Cardiac muscle cell (in vitro differentiated cells and primary cell): ENCODE measurements at regions not wholly inside any gene's neighbourhood (a gene's known extent, or its start where the extent isn't known, plus 50 kb on each side); places are given as distances from the start of the nearest gene placed in this dataset.

Experiments used
- DNase-seq, 2 donors: peaks; one replicate each; pipeline versions ENCODE4 v3.0.0 to v3.0.0-alpha.2; 2010 to 2017; ENCODE audit warnings: low read depth in 1 of 2, low spot score in 1 of 2
- H3K27ac ChIP-seq: fragments of 200-600 bp; sonication (generic); 2 replicates; pipeline ENCODE4 v1.5.1; 2016
- H3K27me3 ChIP-seq: fragments of 200-600 bp; sonication (generic); 2 replicates; pipeline ENCODE4 v1.6.0; 2016; ENCODE audit warnings: control low read depth
- H3K36me3 ChIP-seq: fragments of 200-600 bp; sonication (generic); 2 replicates; pipeline ENCODE4 v1.5.1; 2016; ENCODE audit warnings: control low read depth
- H3K4me1 ChIP-seq: fragments of 200-600 bp; sonication (generic); 2 replicates; pipeline ENCODE4 v1.8.1; 2017; ENCODE audit warnings: low read depth, mild to moderate bottlenecking, mixed run types
- H3K4me3 ChIP-seq: fragments of 200-600 bp; sonication (generic); 2 replicates; pipeline ENCODE4 v1.5.1; 2016; ENCODE audit warnings: mild to moderate bottlenecking
- H3K9me3 ChIP-seq: fragments of 200-600 bp; sonication (generic); 2 replicates; pipeline ENCODE4 v1.5.1; 2017; ENCODE audit warnings: low read depth, mild to moderate bottlenecking, control low read depth
- TF ChIP-seq, protein P1 (sequence below): IDR thresholded peaks from 2 replicates; pipeline ENCODE4 v1.5.1; 2012; ENCODE audit warnings: low read depth, mild to moderate bottlenecking, low read length

DNA sequence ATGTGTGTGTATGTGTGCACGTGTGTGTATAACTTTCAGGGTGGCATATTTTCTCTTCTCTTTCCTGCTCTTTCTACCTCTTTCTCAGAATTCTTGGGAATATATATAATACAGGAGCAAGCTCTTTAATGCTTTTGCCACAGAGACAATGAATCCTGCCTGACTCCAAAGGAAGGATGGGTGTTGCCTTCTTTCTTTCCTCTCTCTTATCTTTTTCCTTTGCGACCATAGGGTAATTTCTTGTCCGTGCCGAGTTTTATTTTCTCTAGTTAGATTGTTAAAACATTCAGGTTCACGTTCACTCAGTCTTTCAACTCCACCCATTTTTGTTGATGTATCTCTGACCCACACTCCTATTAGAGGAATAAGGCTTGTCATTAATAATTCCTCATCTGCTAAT, 129.0 kb upstream of the C1orf21 start:
- TF ChIP-seq, protein P1, sequence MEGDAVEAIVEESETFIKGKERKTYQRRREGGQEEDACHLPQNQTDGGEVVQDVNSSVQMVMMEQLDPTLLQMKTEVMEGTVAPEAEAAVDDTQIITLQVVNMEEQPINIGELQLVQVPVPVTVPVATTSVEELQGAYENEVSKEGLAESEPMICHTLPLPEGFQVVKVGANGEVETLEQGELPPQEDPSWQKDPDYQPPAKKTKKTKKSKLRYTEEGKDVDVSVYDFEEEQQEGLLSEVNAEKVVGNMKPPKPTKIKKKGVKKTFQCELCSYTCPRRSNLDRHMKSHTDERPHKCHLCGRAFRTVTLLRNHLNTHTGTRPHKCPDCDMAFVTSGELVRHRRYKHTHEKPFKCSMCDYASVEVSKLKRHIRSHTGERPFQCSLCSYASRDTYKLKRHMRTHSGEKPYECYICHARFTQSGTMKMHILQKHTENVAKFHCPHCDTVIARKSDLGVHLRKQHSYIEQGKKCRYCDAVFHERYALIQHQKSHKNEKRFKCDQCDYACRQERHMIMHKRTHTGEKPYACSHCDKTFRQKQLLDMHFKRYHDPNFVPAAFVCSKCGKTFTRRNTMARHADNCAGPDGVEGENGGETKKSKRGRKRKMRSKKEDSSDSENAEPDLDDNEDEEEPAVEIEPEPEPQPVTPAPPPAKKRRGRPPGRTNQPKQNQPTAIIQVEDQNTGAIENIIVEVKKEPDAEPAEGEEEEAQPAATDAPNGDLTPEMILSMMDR = no peak
- Histone ChIP-seq H3K4me1 (peaks cover 12% of the 10 kb centered on the region), H3K27ac (no peak overlapping the region), H3K9me3 (no peaks in the 10 kb centered on the region), H3K36me3 (no peaks in the 10 kb centered on the region), H3K27me3 (no peaks in the 10 kb centered on the region), H3K4me3 (no peak overlapping the region)
- DNase-seq = no peak

DNA sequence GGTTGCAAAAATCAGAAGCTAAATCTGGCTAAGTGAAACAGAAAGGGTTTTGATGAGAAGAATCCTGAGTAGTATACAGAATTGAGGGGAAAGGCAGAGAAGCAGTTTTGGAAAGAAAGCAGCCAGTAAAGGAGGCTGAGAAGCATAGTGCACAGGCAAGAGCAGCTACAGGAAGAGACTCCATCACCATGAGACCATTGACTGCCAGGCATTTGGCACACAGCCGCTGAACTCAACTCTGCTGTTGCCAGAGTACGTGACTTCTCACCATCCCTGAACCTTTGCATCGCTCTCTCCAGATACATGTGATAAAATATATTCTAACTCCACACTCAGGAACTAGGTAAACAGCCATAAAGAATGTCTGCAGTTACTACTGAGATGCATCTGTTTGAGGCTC, 128.3 kb upstream of the C1orf21 start:
- H3K27ac ChIP-seq = no peak overlapping the region
- DNase-seq = no peak
- no peaks in the 10 kb centered on the region for H3K36me3 ChIP-seq
- no peak overlapping the region for H3K4me3 ChIP-seq
- no peaks in the 10 kb centered on the region for H3K27me3 ChIP-seq
- TF ChIP-seq, protein P1 = no peak
- no peaks in the 10 kb centered on the region for H3K9me3 ChIP-seq
- peaks cover 12% of the 10 kb centered on the region for H3K4me1 ChIP-seq

DNA sequence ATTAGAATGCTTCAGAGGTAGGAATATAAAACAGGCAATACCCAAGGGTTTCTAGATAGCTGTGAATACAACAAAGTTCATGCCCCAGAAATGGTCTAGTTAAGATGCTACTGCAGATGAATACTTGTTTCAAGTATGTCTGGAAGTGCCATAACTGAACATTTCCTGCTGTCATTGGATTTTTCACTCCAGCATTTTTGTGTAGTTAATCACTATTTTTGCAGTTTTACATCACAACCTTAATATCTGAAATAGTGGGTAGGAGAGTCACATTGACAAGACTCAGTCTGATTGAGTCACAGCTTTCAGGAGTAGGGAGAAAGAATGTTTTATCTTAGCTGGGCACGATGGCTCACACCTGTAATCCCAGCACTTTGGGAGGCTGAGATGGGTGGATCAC, 126.4 kb upstream of the C1orf21 start:
- no peaks in the 10 kb centered on the region for H3K4me1 ChIP-seq
- H3K4me3 ChIP-seq = no peak overlapping the region
- H3K36me3 ChIP-seq = no peaks in the 10 kb centered on the region
- DNase-seq = peak in 1 of 2 donors; percentile 78
- H3K27ac ChIP-seq = no peak overlapping the region
- H3K27me3 ChIP-seq = no peaks in the 10 kb centered on the region
- no peaks in the 10 kb centered on the region for H3K9me3 ChIP-seq
- TF ChIP-seq, protein P1 = no peak

DNA sequence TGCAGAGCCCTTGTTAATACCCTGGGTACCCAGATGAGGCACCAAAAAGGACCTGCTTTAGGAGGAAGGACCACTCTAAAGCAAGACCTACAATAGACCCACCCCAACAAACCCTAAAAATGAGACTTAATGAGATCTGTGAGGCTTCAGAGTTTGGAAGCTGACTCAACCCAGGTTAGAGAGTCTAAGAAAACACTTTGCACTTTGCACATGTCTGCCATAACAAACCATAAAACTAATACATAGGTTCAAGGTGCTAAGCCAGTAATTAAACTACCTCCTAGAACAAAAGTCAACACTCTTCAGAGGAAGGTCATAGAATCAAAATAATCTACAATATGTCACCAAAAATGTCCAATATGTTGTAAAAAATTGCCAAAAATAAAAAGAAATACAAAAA, 124.7 kb upstream of the C1orf21 start:
- Histone ChIP-seq H3K27me3 (no peaks in the 10 kb centered on the region), H3K4me3 (no peak overlapping the region), H3K9me3 (no peaks in the 10 kb centered on the region), H3K36me3 (no peaks in the 10 kb centered on the region), H3K27ac (no peak overlapping the region), H3K4me1 (no peaks in the 10 kb centered on the region)
- TF ChIP-seq, protein P1 = no peak
- no peak for DNase-seq

DNA sequence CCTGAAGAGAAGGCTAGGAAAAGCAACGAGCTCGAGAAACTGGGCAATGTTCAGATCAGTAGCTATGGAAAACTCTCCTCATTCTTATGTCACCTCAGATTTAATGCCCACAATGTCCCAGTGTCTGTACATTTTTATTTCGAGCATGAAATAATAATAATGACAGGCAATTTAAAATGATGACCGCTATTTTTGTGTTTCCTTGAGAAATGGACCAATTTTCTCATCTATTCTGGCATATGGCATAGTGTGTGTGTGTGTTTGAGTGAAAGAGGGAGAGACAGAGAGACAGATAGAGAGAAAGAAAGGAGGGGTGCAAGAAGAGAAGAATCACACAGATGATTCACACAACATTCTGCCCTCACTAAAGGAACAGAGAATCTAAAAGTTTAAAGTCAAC, 119.1 kb upstream of the C1orf21 start:
- no peaks in the 10 kb centered on the region for H3K36me3 ChIP-seq
- H3K9me3 ChIP-seq = no peaks in the 10 kb centered on the region
- H3K4me3 ChIP-seq = no peak overlapping the region
- DNase-seq = no peak
- peaks cover 7% of the 10 kb centered on the region for H3K4me1 ChIP-seq
- TF ChIP-seq, protein P1 = no peak
- H3K27me3 ChIP-seq = no peaks in the 10 kb centered on the region
- no peak overlapping the region for H3K27ac ChIP-seq

DNA sequence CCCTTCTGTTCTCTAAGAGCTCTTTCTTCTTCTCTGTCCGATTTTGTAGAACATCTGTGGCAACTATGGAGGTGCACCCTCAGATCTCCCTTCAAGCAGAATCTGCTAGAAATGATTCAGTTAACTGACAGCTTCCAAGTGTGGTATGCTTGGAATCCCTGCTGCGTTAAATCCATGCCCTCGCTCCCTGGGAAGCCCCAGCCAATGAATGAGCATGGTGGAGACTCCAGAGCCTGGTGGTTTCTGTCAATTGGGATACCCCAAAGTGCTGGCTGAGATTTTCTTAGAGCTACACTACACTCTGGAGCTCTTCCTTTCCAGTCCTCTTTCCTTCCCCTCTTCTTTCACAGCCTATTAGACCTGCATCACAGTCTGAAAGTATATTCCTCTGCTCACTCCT, 116.3 kb upstream of the C1orf21 start:
- no peaks in the 10 kb centered on the region for H3K36me3 ChIP-seq
- DNase-seq = peak in 1 of 2 donors; percentile 76
- TF ChIP-seq, protein P1 = no peak
- no peak overlapping the region for H3K4me3 ChIP-seq
- H3K27ac ChIP-seq = peak overlapping the region; percentile 36
- H3K4me1 ChIP-seq = peaks cover 7% of the 10 kb centered on the region
- no peaks in the 10 kb centered on the region for H3K9me3 ChIP-seq
- no peaks in the 10 kb centered on the region for H3K27me3 ChIP-seq
